ENCODE measurements at regions not wholly inside any gene's neighbourhood (a gene's known extent, or its start where the extent isn't known, plus 50 kb on each side); places are given as distances from the start of the nearest gene placed in this dataset.

- no peak overlapping the region for H3K27ac ChIP-seq (ENCODE audit: low read depth, low read length, severe bottlenecking)
- no peaks in the 10 kb centered on the region for H3K9me3 ChIP-seq (ENCODE audit: control insufficient read depth, low read length)
- no peak overlapping the region for H3K4me3 ChIP-seq (ENCODE audit: extremely low read depth, insufficient read depth, low read length, poor library complexity, severe bottlenecking)
- H3K4me1 ChIP-seq (ENCODE audit: control insufficient read depth, insufficient read depth, low read length, poor library complexity, severe bottlenecking): peaks cover 2% of the 10 kb centered on the region
- 91 to 98% methylated on average over 5 to 6 of the region's 7 CpGs for WGBS, 2 experiments (ENCODE audit: insufficient coverage in 2 of 2)
- no peaks in the 10 kb centered on the region for H3K36me3 ChIP-seq (ENCODE audit: control insufficient read depth, insufficient read depth, low read length)
Observed at GRCh38 chr10:3548076-3548475, 236.9 kb downstream of the KLF6 start.

GRCh38 chr10:3544561-3544960 is 240.4 kb downstream of the KLF6 start:
- no peak overlapping the region for H3K27ac ChIP-seq (ENCODE audit: low read depth, low read length, severe bottlenecking)
- H3K36me3 ChIP-seq (ENCODE audit: control insufficient read depth, insufficient read depth, low read length): no peaks in the 10 kb centered on the region
- WGBS, 2 experiments (ENCODE audit: insufficient coverage in 2 of 2): 85 to 97% methylated on average over 3 to 4 of the region's 4 CpGs
- H3K4me1 ChIP-seq (ENCODE audit: control insufficient read depth, insufficient read depth, low read length, poor library complexity, severe bottlenecking): peaks cover 2% of the 10 kb centered on the region
- H3K9me3 ChIP-seq (ENCODE audit: control insufficient read depth, low read length): peaks cover 3% of the 10 kb centered on the region
- H3K4me3 ChIP-seq (ENCODE audit: extremely low read depth, insufficient read depth, low read length, poor library complexity, severe bottlenecking): no peak overlapping the region

DNA sequence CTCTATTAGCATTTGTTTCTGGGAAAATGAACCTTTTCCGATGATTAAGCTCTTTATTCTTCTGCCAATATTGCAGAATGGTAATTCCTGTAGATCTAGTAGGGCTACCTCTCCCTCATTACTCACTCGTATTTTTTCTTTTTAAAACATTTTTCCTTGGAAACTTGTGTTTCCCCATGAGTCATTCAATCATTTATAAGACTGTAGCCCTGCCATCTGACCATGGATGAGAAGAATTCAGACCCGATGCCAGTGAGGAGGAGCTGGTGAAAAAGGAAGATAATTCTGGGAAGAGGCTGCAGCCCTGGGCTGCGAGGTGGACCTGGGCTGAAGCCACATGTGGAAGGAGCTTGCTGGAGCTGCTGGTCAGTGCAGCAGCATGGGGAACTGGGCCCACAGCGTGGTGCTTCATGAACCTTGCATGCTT is 242.8 kb downstream of the KLF6 start:
- H3K27ac ChIP-seq (ENCODE audit: low read depth, low read length, severe bottlenecking): no peak overlapping the region
- no peak overlapping the region for H3K4me3 ChIP-seq (ENCODE audit: extremely low read depth, insufficient read depth, low read length, poor library complexity, severe bottlenecking)
- WGBS, 2 experiments (ENCODE audit: insufficient coverage in 2 of 2): 83 to 100% methylated on average over 3 of the region's 5 CpGs
- H3K36me3 ChIP-seq (ENCODE audit: control insufficient read depth, insufficient read depth, low read length): no peaks in the 10 kb centered on the region
- peaks cover 17% of the 10 kb centered on the region for H3K4me1 ChIP-seq (ENCODE audit: control insufficient read depth, insufficient read depth, low read length, poor library complexity, severe bottlenecking)
- peaks cover 3% of the 10 kb centered on the region for H3K9me3 ChIP-seq (ENCODE audit: control insufficient read depth, low read length)

DNA sequence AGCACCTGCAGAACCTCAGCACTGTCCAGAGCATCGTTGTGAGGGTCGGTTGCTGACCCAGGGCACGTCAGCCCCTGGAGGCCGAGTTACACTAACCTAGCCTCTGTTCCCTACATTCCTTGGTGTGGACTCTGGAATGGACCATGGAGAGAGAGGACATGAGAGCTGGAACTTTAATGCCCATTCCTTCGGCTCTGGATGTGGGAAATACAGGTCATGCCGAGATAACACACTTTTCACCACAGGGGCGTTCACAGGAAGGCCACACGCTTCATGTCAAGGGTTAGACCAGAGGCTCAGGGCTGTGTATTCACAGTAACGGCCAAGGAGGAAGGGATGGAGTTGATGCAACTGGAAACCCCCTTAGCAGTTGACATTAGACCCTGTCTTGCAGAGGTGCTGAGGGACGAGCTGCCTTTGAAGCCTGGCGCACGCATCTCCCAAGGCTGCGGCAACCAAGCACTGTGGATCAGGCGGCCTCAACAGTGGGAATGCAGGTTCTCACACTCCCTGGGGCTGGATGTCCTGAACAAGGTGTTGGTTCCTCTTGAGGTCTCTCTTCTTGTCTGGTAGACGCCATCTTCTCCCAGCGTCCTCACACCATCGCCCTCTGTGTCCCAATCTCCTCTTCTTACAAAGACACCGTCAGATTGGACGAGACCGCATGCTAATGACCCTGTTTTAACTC is 245.2 kb downstream of the KLF6 start:
- Histone ChIP-seq H3K9me3 (ENCODE audit: control insufficient read depth, low read length) (peaks cover 3% of the 10 kb centered on the region), H3K4me3 (ENCODE audit: extremely low read depth, insufficient read depth, low read length, poor library complexity, severe bottlenecking) (no peak overlapping the region), H3K27ac (ENCODE audit: low read depth, low read length, severe bottlenecking) (peak overlapping the region; percentile 97), H3K4me1 (ENCODE audit: control insufficient read depth, insufficient read depth, low read length, poor library complexity, severe bottlenecking) (peaks cover 17% of the 10 kb centered on the region), H3K36me3 (ENCODE audit: control insufficient read depth, insufficient read depth, low read length) (no peaks in the 10 kb centered on the region)
- 95% methylated on average over 18 to 20 of the region's 20 CpGs for WGBS, 2 experiments (ENCODE audit: insufficient coverage in 2 of 2)

DNA sequence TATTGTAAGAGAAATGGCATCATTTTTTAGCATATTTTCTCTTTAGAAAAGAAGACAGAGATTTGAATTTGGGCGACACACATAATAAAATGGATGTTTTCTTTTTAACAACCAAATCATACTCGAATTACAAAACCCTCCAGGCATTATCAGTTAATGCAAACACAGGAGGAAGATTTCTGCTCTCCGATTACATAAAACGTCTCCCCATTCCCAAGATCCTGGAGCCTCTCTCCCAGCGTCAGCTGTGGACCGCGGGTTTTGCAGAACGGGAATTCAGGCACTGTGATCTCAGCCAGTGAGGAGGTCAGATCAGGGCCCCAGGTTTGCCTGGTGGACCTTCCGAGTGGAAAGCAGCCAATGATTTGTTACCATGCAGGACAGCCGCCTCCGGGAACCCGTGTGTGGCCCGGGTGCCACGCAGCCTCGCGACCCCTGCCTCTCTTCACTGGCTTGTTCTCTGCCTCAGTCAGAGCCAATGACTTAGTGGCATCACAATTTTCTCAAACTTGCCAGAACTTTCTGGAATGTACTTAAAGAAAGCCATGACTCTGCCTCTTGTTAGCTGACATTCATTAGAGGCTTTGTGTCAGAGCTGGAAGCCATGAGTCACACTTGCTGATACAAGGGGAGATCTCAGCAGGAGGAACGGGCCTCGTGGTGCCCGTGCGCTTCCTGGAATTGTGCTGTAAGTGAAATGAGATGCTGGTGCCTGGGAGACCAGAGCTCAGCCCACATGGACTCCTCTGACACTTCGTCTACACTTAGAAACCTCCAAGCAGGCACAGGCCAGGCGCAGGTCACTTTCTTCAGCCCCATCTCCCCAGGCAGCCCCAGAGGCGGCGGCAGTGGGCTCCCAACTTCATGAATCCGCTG is 246.1 kb downstream of the KLF6 start:
- Histone ChIP-seq H3K36me3 (ENCODE audit: control insufficient read depth, insufficient read depth, low read length) (no peaks in the 10 kb centered on the region), H3K27ac (ENCODE audit: low read depth, low read length, severe bottlenecking) (peak overlapping the region; percentile 97), H3K4me3 (ENCODE audit: extremely low read depth, insufficient read depth, low read length, poor library complexity, severe bottlenecking) (no peak overlapping the region), H3K4me1 (ENCODE audit: control insufficient read depth, insufficient read depth, low read length, poor library complexity, severe bottlenecking) (peaks cover 17% of the 10 kb centered on the region), H3K9me3 (ENCODE audit: control insufficient read depth, low read length) (peaks cover 3% of the 10 kb centered on the region)
- WGBS, 2 experiments (ENCODE audit: insufficient coverage in 2 of 2): 88% methylated on average over 16 to 17 of the region's 25 CpGs

DNA sequence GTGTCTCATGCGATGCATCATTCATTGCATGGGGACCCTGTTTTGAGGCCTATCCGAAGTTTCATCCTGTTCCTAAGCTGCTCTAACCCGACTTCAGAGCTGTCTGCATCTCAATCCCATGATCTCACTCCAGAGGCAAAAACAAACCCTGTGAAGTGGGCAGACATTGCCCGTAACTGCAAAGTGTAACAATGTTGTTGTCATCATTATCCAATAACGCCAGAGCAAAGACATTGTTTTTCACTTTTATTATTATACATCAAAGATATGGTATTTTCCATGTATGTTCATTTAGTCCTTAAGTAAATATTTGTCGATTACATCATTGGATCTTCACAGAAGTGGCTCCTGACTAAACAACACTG is 246.7 kb downstream of the KLF6 start:
- Histone ChIP-seq H3K27ac (ENCODE audit: low read depth, low read length, severe bottlenecking) (peak overlapping the region; percentile 97), H3K9me3 (ENCODE audit: control insufficient read depth, low read length) (peaks cover 3% of the 10 kb centered on the region), H3K36me3 (ENCODE audit: control insufficient read depth, insufficient read depth, low read length) (no peaks in the 10 kb centered on the region), H3K4me1 (ENCODE audit: control insufficient read depth, insufficient read depth, low read length, poor library complexity, severe bottlenecking) (peaks cover 17% of the 10 kb centered on the region), H3K4me3 (ENCODE audit: extremely low read depth, insufficient read depth, low read length, poor library complexity, severe bottlenecking) (no peak overlapping the region)
- 80 to 81% methylated on average over 3 to 4 of the region's 6 CpGs for WGBS, 2 experiments (ENCODE audit: insufficient coverage in 2 of 2)

DNA sequence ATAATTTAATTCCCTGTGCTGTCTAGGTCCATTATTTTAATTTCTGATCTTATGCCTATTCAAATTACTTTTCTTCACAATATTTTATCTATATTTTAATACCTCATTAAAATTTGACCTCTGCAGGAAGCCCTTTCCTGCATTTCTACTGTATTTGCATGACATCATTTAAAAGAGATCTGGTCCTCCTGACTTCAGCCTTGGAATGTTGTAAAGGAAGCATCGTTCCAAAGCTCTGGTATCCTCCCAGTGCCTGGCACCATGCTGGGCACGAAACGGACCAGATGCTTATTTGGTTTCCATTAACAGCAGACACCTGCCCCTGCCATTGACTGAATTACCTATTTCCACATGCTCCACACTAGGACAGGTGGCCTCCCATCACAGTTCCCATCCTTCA is 247.5 kb downstream of the KLF6 start:
- Histone ChIP-seq H3K9me3 (ENCODE audit: control insufficient read depth, low read length) (peaks cover 3% of the 10 kb centered on the region), H3K4me3 (ENCODE audit: extremely low read depth, insufficient read depth, low read length, poor library complexity, severe bottlenecking) (no peak overlapping the region), H3K27ac (ENCODE audit: low read depth, low read length, severe bottlenecking) (no peak overlapping the region), H3K4me1 (ENCODE audit: control insufficient read depth, insufficient read depth, low read length, poor library complexity, severe bottlenecking) (peaks cover 17% of the 10 kb centered on the region), H3K36me3 (ENCODE audit: control insufficient read depth, insufficient read depth, low read length) (no peaks in the 10 kb centered on the region)
- 75 to 93% methylated on average over 3 of the region's 3 CpGs for WGBS, 2 experiments (ENCODE audit: insufficient coverage in 2 of 2)

DNA sequence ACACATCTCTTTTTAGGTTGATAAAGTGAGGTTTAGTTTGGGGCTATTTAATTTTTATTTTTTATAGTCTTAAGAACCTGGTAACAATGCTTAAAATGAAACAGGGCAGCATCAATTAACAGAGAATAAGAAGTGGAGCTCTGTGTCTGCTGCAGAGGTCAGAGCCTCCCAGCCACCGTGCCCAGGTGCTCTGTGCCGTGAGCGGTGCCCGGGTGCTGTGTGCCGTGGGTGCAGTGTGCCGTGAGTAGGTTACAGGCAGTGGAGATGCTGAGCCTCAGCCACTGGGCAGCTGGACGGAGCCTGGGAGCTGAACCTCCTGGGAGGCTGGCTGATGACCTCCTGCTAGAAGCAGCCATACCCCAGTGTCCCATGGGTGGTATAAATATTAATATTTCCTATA is 250.0 kb downstream of the KLF6 start:
- Histone ChIP-seq H3K9me3 (ENCODE audit: control insufficient read depth, low read length) (peaks cover 3% of the 10 kb centered on the region), H3K4me1 (ENCODE audit: control insufficient read depth, insufficient read depth, low read length, poor library complexity, severe bottlenecking) (peaks cover 17% of the 10 kb centered on the region)
- 91 to 94% methylated on average over 6 to 7 of the region's 7 CpGs for WGBS, 2 experiments (ENCODE audit: insufficient coverage in 2 of 2)

GRCh38 chr10:3534433-3534832 is 250.6 kb downstream of the KLF6 start:
- Histone ChIP-seq H3K36me3 (ENCODE audit: control insufficient read depth, insufficient read depth, low read length) (no peaks in the 10 kb centered on the region), H3K4me3 (ENCODE audit: extremely low read depth, insufficient read depth, low read length, poor library complexity, severe bottlenecking) (no peak overlapping the region), H3K4me1 (ENCODE audit: control insufficient read depth, insufficient read depth, low read length, poor library complexity, severe bottlenecking) (peaks cover 14% of the 10 kb centered on the region), H3K9me3 (ENCODE audit: control insufficient read depth, low read length) (no peaks in the 10 kb centered on the region), H3K27ac (ENCODE audit: low read depth, low read length, severe bottlenecking) (no peak overlapping the region)
- 86 to 95% methylated on average over 8 to 10 of the region's 10 CpGs for WGBS, 2 experiments (ENCODE audit: insufficient coverage in 2 of 2)

More for the DNA sequence above, 250.0 kb downstream of the KLF6 start:
- no peaks in the 10 kb centered on the region for H3K36me3 ChIP-seq (ENCODE audit: control insufficient read depth, insufficient read depth, low read length)
- no peak overlapping the region for H3K4me3 ChIP-seq (ENCODE audit: extremely low read depth, insufficient read depth, low read length, poor library complexity, severe bottlenecking)
- H3K27ac ChIP-seq (ENCODE audit: low read depth, low read length, severe bottlenecking): no peak overlapping the region

GRCh38 chr10:3533296-3533695 is 251.7 kb downstream of the KLF6 start:
- H3K4me1 ChIP-seq (ENCODE audit: control insufficient read depth, insufficient read depth, low read length, poor library complexity, severe bottlenecking): peaks cover 5% of the 10 kb centered on the region
- H3K36me3 ChIP-seq (ENCODE audit: control insufficient read depth, insufficient read depth, low read length): no peaks in the 10 kb centered on the region
- no peak overlapping the region for H3K27ac ChIP-seq (ENCODE audit: low read depth, low read length, severe bottlenecking)
- WGBS, 2 experiments (ENCODE audit: insufficient coverage in 2 of 2): 97 to 100% methylated on average over 1 to 3 of the region's 3 CpGs
- no peak overlapping the region for H3K4me3 ChIP-seq (ENCODE audit: extremely low read depth, insufficient read depth, low read length, poor library complexity, severe bottlenecking)
- H3K9me3 ChIP-seq (ENCODE audit: control insufficient read depth, low read length): no peaks in the 10 kb centered on the region

DNA sequence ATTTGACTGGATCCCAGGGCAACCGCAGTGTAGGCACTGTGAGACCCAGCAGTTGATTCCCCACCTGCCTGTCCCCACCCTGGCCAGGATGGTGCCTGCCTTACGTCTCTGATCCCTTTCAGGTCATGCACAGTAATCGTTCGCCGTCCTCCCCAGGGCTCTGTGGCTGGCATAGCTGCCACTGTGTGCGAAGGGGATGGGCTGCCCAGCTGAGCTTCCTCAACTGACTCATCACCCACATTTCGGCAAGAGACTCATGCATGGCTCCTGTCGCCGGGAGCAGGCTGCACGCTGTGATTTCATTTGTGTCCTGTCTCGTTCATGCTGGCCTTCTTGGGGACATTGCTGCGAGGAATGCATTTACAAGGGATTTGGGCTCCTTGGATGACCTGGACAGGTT is 252.4 kb downstream of the KLF6 start:
- Histone ChIP-seq H3K4me1 (ENCODE audit: control insufficient read depth, insufficient read depth, low read length, poor library complexity, severe bottlenecking) (no peaks in the 10 kb centered on the region), H3K4me3 (ENCODE audit: extremely low read depth, insufficient read depth, low read length, poor library complexity, severe bottlenecking) (no peak overlapping the region), H3K36me3 (ENCODE audit: control insufficient read depth, insufficient read depth, low read length) (no peaks in the 10 kb centered on the region), H3K9me3 (ENCODE audit: control insufficient read depth, low read length) (no peaks in the 10 kb centered on the region), H3K27ac (ENCODE audit: low read depth, low read length, severe bottlenecking) (no peak overlapping the region)
- 93 to 94% methylated on average over 11 to 12 of the region's 12 CpGs for WGBS, 2 experiments (ENCODE audit: insufficient coverage in 2 of 2)
